B cell (primary cell): ENCODE measurements at regions not wholly inside any gene's neighbourhood (a gene's known extent, or its start where the extent isn't known, plus 50 kb on each side); places are given as distances from the start of the nearest gene placed in this dataset.

Experiments
- CTCF ChIP-seq: fragments of 200-600 bp; IDR thresholded peaks from one replicate; pipeline ENCODE4 v1.8.0; 2022; ENCODE audit warnings: antibody characterized with exemption, mild to moderate bottlenecking
- EZH2 ChIP-seq: IDR thresholded peaks from 2 replicates; pipeline ENCODE4 v1.6.1; 2012; ENCODE audit warnings: borderline replicate concordance, low read depth, mild to moderate bottlenecking, moderate library complexity, low read length; ENCODE audit not compliant: insufficient read depth, poor library complexity, severe bottlenecking

DNA sequence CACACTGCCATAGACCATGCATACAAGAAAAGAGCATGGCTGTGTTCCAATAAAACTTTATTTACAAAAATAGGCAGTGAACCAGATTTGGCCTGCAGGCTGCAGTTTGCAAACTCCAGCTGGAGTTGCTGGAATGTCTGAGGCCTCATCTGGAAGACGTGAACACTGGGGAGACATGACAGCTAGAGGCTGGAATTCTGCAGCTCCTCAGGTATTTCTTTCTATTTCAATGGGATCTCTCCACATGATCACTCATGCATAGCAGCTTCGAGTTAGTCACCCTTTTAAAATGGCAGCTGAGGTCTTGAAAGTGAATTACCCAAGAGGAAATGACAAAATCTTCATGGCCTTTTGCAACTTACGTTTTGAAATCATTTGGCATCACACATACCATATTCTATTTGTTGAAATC is 52.6 kb upstream of the BET1 start:
- TF ChIP-seq CTCF (no peak), EZH2 (no peak)
